Retina (tissue), 1 donor: ENCODE measurements at regions not wholly inside any gene's neighbourhood (a gene's known extent, or its start where the extent isn't known, plus 50 kb on each side); places are given as distances from the start of the nearest gene placed in this dataset.
"Not testable (repeated sequence)": the region's sequence is repeated elsewhere in the genome, so short reads cannot be mapped to it uniquely, and the experiment has no call there.

ENCODE experiments used
- DNase-seq: peaks from one replicate; pipeline ENCODE4 v3.0.0-alpha.2; 2016

- DNase-seq = no peak
Measured at GRCh38 chr6:140427842-140428241, 1053.4 kb upstream of the CITED2 start.

GRCh38 chr6:140414966-140415620, 1040.6 kb upstream of the CITED2 start:
- no peak for DNase-seq

DNA sequence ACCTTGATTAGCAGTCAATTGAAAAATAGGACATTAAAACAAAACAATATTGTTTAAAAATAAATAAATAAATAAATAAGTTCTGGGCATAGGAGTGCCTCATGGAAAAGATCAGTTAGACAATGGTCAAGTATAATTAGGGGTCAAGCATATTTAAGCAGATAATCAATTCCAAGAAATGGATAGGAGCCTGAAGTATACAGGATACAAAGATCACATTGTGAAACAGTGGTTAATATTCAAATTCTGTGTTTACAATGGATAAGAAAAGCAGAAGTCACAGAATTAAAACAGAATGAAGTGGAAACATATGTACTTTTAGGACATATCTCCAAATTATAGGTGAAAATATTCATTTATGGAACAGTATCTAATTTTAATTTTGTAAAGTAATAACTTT, 1028.6 kb upstream of the CITED2 start:
- no peak for DNase-seq

- DNase-seq = no peak
Measured at GRCh38 chr6:140401761-140402160, 1027.3 kb upstream of the CITED2 start.

GRCh38 chr6:140398076-140398475, 1023.6 kb upstream of the CITED2 start:
- no peak for DNase-seq

GRCh38 chr6:140397106-140397505, 1022.7 kb upstream of the CITED2 start:
- no peak for DNase-seq

DNA sequence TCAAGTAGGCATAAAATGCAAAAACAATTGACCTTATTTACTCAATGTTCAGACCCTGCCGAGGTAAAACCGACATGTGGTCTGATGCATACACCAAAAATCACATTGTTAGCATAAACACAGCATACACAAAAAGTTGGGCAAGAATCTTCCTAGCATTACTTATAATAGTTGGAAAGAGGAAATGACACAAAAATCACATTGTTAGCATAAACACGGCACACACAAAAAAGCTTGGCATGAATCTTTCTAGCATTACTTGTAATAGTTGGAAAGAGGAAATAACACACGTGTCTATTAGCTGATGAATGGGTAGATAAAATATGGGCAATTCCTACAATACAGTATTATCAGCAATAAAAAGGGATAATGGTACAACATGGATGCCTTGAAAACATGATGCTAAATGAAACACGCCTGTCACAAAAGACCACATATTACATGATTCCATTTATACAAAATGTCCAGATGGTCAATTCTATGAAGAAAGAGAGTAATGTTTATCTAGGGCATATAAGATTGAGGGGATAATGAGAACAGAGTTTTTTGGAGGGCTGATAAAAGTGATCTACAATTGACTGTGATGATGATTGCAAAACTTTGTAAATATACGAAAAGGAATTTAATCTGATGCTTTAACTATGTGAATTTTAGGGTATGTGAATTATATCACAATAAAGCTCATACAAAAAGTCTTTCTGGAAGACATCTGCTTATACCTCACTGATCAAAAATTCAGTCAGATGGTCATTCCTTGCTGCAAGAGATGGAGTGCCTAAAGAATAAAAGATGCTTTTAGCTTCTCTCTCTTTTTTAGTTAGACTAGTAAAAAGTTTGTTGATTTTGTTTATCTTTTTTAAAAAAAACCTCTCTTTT, 1019.5 kb upstream of the CITED2 start:
- DNase-seq = no peak

GRCh38 chr6:140388815-140389214, 1014.4 kb upstream of the CITED2 start:
- DNase-seq = no peak

- no peak for DNase-seq
Measured at GRCh38 chr6:140388192-140388802, 1013.8 kb upstream of the CITED2 start.

DNA sequence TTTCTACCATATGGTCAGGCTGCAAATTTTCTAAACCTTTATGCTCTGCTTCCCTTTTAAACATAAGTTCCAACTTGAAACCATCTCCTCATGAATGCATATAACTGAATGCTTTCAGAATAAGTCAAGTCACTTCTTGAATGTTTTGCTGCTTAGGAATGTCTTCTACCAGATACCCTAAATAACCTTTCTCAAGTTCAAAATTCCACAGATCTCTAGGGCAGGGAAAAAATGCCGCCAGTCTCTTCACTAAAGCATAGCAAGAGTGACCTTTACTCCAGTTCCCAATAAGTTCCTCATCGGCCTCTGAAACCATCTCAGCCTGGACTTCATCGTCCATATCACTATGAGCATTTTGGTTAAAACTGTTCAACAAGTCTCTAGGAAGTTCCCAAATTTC, 1011.2 kb upstream of the CITED2 start:
- DNase-seq = no peak

DNA sequence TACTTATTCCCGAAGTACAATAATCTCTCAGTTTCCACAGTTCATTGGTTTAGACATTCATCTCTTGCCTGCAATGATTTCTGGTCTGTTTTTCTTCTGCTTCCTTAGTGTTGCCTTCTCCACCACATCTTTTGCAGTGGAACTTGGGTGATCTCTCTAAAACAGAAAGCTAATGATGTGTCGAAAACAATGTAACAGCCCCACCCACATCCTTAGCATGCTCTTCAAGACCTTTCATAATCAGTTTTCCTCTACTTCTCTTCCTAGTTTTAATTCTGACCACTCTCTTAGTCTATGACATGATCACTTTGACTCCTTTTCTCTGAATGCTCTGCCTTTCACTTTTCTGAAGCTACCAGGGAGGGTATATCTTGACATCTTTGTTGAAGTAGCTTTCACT, 1007.9 kb upstream of the CITED2 start:
- no peak for DNase-seq

GRCh38 chr6:140380427-140381218, 1006.2 kb upstream of the CITED2 start:
- DNase-seq = no peak

- no peak for DNase-seq
Measured at GRCh38 chr6:140379919-140380318, 1005.5 kb upstream of the CITED2 start.

GRCh38 chr6:140376209-140376608, 1001.8 kb upstream of the CITED2 start:
- DNase-seq = no peak

- DNase-seq = not testable (repeated sequence)
Measured at GRCh38 chr6:140373728-140374127, 999.3 kb upstream of the CITED2 start.

DNA sequence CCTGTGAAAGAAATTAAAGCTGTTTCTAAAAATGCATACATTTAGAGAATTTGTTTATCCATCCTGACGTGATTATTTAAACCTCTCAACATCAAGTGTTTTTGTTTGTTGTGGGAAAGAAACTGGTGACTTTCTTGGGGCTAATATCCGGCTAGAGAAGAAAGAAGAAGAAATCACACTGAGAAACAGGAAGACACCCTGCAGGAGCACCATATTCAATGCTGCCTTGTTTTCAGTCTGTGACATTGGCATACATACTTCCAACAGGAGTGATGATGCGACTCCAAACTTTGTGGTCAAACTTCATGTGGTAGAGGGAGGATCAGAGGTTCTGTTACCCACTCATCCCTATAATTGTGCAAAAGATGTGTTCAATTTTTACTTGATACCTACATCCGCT, 997.6 kb upstream of the CITED2 start:
- DNase-seq = no peak

- no peak for DNase-seq
Measured at GRCh38 chr6:140370976-140371870, 996.8 kb upstream of the CITED2 start.

DNA sequence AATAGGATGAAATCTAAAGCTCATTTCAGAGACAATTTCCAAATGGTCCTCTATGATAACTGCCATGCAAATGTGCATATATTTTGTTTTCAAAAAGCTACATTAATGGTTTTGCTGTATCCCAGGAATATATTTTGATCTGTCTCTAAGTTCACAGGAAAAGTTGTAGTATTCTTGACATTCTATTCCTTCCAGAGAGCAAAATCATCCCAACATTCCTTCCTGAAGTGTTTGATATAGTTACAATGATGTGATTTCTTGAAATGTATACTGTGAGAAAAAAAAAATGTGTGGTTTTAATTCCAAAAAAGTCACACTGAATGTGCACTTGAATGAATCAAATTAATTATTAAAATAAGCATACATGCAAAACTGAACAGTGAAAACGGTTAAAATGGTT, 996.0 kb upstream of the CITED2 start:
- DNase-seq = no peak

GRCh38 chr6:140366991-140367390, 992.5 kb upstream of the CITED2 start:
- DNase-seq = no peak

- no peak for DNase-seq
Measured at GRCh38 chr6:140364916-140365315, 990.5 kb upstream of the CITED2 start.

DNA sequence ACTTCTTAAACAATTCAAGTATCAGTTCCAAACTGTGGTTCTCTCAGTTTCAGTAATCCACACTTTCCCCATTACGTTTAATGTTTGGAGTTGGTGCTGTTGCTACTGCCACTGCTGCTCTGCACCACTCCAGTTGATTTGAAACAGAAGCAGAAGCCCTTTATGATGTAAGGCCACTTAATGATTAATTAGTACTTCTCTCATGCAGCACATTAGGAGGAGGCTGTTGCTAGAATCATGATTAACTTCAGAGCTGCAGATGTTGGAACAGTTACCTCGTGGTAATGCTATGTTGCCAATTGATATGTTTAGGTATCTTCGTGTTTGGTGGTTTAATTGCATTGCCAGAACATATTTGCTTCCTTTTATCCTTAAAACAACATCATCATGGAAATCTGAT, 986.2 kb upstream of the CITED2 start:
- no peak for DNase-seq

GRCh38 chr6:140355476-140355875, 981.0 kb upstream of the CITED2 start:
- DNase-seq = no peak
